GM10266 (cell line): ENCODE measurements at regions not wholly inside any gene's neighbourhood (a gene's known extent, or its start where the extent isn't known, plus 50 kb on each side); places are given as distances from the start of the nearest gene placed in this dataset.

Experiments
- DNase-seq: peaks from one replicate; pipeline ENCODE4 v3.0.0; 2012; ENCODE audit errors: extremely low spot score
- TF ChIP-seq, protein P1 (sequence below): IDR thresholded peaks from 2 replicates; pipeline ENCODE4 v1.5.1; 2012; ENCODE audit warnings: mild to moderate bottlenecking, low read depth; ENCODE audit not compliant: control insufficient read depth, insufficient read depth; ENCODE audit errors: missing control alignments

DNA sequence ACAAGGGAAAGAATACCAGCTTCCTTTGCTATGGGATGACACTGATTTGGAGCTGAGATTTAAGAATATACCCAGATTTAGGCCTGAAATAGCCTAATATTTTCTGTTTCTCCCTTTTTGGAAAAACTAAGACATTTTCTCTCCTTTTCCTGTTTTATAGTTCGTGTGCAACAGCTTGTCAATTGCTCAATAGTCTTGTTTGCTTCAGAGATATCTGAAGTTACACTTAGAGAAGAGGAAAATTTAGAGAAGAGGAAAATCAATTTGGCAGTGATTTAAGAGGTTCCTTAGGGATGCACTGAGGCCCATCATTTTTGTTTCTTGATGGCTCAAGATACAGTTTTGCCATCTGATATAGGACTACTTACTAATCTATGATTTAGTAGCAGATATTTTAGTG, 398.6 kb downstream of the RFPL4B start:
- TF ChIP-seq, protein P1, sequence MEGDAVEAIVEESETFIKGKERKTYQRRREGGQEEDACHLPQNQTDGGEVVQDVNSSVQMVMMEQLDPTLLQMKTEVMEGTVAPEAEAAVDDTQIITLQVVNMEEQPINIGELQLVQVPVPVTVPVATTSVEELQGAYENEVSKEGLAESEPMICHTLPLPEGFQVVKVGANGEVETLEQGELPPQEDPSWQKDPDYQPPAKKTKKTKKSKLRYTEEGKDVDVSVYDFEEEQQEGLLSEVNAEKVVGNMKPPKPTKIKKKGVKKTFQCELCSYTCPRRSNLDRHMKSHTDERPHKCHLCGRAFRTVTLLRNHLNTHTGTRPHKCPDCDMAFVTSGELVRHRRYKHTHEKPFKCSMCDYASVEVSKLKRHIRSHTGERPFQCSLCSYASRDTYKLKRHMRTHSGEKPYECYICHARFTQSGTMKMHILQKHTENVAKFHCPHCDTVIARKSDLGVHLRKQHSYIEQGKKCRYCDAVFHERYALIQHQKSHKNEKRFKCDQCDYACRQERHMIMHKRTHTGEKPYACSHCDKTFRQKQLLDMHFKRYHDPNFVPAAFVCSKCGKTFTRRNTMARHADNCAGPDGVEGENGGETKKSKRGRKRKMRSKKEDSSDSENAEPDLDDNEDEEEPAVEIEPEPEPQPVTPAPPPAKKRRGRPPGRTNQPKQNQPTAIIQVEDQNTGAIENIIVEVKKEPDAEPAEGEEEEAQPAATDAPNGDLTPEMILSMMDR = no peak
- DNase-seq = no peak

DNA sequence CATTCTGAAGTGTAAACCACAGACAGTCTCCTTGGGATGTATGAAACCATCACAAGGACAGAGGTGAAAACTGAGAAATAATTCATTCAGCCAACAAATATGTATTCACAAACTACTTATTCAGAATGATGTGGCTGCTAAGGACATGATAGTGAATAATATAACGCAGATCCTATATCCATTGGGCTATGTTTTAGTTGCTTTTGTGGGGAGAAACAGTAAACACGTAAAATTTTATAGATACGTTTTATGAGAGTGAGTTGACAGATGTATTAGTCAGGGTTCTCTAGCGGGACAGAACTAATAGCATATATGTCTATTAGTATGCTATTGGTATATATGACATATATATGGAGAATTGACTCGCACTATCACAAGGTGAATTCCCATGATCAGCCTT, 402.5 kb downstream of the RFPL4B start:
- no peak for DNase-seq
- TF ChIP-seq, protein P1 = no peak

DNA sequence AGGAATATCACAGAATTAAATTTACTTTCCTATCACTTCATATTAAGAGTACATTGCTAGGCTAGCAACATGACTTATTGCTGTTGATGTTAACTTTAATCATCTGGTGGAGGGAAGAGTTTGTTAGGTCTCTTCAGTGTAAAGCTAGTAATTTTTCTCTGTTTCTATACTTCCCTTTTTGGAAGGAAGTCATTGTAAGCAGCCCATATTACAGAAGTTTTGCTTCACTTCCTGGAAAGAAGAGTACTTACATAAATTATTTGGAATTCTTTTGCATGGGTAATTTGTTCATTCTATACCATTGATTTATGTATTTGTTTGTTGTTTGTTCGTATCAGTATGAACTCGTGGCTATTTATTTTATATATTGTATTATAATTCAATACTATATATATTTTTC, 405.2 kb downstream of the RFPL4B start:
- no peak for DNase-seq
- TF ChIP-seq, protein P1 = no peak

DNA sequence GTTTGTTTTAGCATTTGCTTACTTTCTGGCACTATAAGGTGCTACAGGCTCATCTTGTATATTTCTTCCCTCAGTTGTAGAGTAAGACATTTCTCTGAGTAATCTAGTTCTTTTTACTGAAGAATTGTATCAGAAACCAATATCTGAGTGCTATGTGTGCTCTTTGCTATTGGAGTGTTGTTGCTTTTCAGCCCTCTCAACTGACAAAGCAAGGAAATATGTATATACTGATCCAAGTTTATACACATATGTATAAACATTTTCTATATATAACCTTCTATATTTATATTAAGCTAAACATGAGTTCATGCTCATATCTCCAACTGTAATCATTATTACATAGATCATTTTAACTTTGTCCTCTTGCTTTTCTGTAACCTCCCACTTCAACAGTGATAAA, 405.7 kb downstream of the RFPL4B start:
- no peak for DNase-seq
- TF ChIP-seq, protein P1 = no peak

DNA sequence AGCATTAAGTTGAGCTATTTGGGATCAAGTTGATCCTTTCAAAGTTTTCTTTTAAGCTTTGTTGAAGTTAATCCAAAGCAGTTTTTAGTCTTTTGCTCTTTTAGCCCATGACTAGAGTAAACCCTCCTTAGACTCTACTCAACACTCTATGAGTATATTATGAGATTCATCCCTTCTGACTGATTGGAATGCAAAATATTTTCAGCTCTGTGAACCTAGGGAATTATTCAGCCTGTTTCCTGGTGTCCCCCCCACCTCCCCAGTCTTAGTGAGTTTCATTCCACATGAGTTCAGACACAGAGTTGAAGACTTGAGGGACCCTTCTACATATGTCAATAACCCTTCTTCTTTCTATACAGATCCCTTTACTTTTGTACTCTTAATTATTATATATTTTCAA, 413.7 kb downstream of the RFPL4B start:
- TF ChIP-seq, protein P1 = no peak

DNA sequence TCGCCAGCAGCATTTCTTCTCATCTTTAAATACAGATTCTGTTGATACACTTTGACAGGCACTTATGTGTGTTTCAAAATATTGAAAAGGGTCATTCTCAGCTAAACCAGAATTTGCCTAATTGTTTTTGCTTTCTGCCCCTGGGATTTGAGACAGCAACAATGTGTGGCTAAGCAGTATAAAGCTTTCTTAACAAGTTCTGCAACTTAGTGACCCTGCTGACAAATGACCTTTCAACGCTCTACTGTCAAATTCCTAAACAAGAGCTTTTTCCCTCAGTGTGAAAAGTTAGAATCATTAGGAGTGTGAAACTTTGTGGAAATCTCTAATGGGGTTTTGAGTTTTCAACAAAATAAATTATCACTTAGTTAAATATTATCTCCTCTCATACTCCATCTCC, 414.6 kb downstream of the RFPL4B start:
- no peak for DNase-seq
- TF ChIP-seq, protein P1 = no peak

More for the DNA sequence above, 413.7 kb downstream of the RFPL4B start:
- DNase-seq = no peak

DNA sequence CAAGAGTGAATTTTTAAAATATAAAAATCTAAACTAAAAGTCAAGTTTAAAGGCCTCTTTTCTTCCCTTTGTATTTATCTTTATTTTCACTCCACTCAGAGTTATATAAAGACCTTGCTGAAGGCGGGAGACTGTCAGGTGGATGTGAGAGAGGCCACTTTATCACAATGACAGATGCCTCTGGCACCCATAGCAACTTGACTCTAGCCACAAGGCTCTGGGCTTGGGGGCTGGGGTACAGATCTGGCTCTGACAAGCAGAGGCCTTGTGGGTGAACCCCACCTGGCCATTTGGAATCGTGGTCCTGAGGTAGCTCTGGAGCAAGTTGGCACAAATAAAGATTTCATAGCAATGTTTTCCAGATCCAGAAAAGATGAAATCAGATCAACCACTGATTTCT, 417.2 kb downstream of the RFPL4B start:
- TF ChIP-seq, protein P1 = no peak
- no peak for DNase-seq
